HG03575 (cell line): ENCODE measurements at regions not wholly inside any gene's neighbourhood (a gene's known extent, or its start where the extent isn't known, plus 50 kb on each side); places are given as distances from the start of the nearest gene placed in this dataset.
A peak's percentile ranks its signal among the peaks of the same experiment; 100 is the strongest.

Source experiments
- ATAC-seq: cut with Tn5 transposase; IDR thresholded peaks from one replicate; pipeline ENCODE4 v1.9.1; 2021; ENCODE audit not compliant: unreplicated experiment, insufficient number of reproducible peaks, low FRiP score; ENCODE audit errors: extremely low read depth

GRCh38 chr1:199396456-199396855 lies 631.1 kb upstream of the NR5A2 start:
- ATAC-seq, result no peak

GRCh38 chr1:199399996-199400724 lies 627.4 kb upstream of the NR5A2 start:
- peak; percentile 85 for ATAC-seq

- no peak for ATAC-seq
These were observed 623.9 kb upstream of the NR5A2 start for GRCh38 chr1:199403531-199404116.

- ATAC-seq, result no peak
These were observed 623.3 kb upstream of the NR5A2 start for GRCh38 chr1:199404191-199404590.

DNA sequence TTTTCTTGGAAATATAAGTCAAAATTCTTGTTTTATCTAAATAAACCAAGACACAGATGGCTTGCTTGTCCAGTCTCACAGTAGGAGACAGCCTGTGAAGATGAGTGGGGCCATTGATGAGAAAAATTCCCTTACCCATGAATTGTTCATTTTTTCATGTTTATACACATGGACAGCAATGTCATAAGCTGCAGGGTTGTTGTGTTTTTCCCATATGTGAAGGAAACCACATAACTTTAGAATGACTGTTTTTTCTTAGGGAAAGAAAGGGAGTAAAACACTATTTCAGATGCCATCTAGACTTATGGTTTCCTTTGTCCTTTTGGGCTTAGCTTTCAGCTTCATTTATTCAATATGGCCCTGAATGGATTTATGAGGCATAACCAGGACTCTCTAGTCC lies 622.5 kb upstream of the NR5A2 start:
- ATAC-seq, result no peak

DNA sequence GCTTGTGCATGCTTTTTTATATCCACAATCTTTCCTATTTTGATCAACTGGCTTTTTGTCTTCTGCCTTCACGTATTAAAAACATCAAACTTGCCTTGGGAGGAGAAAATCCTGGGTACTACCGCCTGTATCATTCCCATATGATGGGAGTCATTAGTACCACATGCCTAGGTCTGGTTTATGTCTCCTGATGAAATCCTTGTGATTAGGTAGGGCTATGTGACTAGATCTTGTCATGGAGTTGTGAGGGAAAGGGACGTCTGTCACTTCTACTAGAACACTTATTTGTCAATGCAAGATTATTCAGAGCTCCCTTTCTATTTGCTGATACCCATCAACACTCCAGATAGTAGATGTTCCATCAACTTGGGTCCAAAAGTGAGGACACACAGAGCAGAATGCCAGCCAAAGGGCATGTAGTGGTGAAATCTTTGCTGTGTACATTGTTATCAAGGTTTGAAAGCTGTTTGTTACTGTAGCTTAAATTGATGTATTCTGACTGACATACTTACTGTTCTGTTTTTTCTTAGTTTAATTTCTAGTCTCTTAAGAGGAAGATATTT lies 621.8 kb upstream of the NR5A2 start:
- ATAC-seq, result no peak

DNA sequence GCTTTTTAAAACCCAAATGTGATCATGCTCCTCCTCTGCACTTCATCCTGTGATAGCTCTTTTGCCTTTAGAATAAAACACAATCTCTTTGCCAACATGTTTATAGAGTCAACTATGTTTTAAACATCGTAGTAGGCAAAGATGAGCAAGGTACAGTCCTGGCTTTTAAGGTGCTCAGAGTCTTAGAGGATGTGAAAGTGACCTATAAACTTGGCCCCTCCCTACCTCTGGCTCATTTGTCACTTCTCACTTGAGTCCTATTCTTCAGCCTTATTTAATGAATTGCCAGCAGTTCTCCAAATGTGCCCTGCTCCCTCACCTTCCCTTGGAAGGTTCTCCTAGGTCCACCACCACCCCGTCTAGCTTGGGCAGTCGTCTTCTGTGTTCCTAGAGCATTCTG lies 617.0 kb upstream of the NR5A2 start:
- no peak for ATAC-seq

DNA sequence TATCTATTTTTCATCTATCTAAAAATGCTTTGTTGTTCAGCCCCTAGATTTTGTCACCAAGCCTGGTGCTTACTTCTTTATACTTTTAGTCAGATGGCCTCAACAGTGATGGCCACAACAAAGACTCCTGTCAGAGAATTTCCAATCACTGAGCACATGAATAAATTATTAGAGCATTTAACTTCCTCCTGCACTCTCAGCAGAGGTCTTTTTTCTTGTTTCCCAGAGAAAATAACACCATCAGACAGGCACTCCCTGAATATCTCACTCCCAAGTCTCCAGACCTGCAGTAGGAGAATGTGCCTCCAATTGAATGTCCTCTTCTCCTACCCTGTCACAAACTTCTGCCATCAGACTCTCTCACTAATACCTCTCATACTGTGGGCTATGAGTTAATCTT lies 616.0 kb upstream of the NR5A2 start:
- ATAC-seq, result no peak

DNA sequence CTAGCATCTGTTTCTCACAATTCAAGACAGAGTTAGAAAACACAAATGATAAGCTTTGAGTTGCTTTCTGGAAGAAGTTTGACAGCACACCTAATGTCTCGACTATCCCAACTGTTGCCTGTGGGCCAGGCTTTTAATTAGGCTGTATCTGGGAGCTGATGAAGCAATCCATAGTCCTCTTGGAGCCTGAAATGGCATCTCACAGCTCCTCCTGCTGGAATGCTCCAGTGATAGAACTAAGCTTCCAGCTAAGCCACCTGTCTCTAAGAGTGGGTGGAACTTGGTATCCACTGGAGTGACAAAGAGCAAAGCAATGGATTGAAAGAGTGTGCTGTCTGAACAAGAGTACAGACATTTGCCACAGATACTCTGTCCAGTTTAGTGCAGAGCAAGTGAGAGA lies 605.3 kb upstream of the NR5A2 start:
- no peak for ATAC-seq

DNA sequence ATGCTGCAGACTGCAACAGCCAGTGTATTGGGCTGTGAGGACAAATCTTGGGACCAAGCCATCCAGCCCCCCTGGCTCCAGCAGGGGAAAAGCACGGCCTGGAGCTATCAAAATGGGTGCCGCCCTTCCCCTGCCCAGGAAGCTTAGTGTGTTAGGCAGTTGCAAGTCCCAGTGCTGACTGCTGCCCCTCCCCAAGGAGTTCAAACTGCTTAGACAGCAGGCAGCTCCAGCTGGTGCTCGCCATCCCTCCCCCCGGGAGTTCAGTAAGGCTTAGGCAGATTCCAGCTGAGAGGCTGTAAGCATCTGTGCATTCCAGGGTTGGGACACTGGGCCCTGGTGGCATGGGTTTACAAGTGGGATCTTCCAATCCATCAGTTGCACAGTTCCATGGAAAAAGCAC lies 579.6 kb upstream of the NR5A2 start:
- ATAC-seq, result no peak

- ATAC-seq, result no peak
These were observed 578.9 kb upstream of the NR5A2 start for GRCh38 chr1:199448646-199449045.

- ATAC-seq, result no peak
These were observed 578.3 kb upstream of the NR5A2 start for GRCh38 chr1:199449221-199449620.

DNA sequence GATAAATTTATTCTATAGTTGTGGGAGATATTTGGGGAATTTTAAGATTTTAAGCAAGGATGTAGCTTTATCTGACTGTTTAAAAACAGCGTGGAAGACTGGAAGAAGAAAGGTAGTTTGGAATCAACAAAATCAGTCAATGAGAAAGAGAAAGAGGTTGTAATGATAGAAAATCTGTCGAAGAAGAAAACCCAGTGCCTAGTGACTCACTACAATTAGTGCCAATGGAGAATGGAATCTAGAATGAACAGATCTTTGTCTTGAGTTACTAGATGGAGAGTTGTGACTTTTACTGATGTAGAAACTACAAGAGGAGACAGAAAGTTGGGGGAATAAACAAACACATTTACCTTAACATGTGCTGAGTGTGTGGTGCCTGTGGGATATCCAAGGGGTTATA lies 577.8 kb upstream of the NR5A2 start:
- no peak for ATAC-seq

DNA sequence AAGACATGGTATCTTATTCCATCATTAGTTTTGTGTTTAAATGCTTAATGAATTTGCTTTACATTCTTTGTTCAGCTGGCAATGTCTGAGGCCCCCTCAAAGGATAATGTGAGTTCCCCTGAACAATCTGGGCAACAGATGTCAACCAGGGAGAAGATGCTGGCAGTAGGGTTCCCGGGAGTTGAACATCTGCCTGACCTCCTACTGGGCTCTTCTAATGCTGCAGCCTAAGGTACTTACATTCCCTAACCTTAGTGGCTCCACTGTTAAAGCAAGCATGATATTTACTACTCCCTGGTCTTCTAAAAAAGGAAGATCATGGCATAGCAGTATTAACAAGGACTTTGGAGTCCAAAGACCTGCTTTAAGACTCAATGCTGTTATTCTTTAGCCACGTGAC lies 574.9 kb upstream of the NR5A2 start:
- no peak for ATAC-seq

- no peak for ATAC-seq
These were observed 573.8 kb upstream of the NR5A2 start for GRCh38 chr1:199453723-199454122.

- ATAC-seq, result no peak
These were observed 566.6 kb upstream of the NR5A2 start for GRCh38 chr1:199460933-199461332.

- ATAC-seq, result peak; percentile 47
These were observed 563.9 kb upstream of the NR5A2 start for GRCh38 chr1:199463521-199464127.

DNA sequence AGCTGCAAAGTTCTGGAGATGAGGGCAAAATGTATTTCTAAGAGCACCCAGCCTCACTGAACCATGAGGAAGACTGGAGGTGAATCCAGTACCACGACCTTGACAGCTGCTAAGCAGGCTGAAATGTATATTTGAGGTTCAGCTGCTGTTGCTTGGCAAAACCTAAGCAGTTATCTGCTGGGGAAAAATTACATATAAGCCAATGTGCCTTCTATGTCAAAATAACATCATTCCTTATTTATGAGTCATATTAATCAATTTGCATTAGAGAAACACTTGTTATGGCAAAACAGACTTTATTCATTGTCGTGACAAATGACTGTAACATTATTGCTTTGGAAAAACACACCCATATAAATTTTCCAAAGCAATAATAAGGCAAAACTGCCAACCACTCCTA lies 560.5 kb upstream of the NR5A2 start:
- ATAC-seq, result no peak

DNA sequence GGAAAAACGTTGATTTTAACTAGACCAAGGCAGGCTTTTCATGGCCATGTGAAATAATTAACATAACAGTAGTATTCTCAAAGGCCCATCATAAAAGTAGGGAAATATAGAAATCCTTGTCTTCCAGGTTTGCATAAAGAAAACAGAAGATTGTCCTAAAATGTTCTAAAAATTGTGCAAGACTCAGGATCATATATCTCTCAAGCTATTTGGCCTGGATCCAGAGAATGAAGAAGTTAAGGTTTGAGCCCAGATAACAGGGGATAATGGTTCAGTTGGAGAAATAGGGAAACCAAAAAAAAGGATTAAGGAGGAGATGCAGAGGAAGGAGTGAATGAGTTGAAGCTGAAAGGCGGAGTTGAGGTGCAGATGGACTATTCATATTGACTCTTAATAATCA lies 555.5 kb upstream of the NR5A2 start:
- ATAC-seq, result no peak

GRCh38 chr1:199472978-199473377 lies 554.5 kb upstream of the NR5A2 start:
- no peak for ATAC-seq
